ENCODE measurements at regions not wholly inside any gene's neighbourhood (a gene's known extent, or its start where the extent isn't known, plus 50 kb on each side); places are given as distances from the start of the nearest gene placed in this dataset.

DNA sequence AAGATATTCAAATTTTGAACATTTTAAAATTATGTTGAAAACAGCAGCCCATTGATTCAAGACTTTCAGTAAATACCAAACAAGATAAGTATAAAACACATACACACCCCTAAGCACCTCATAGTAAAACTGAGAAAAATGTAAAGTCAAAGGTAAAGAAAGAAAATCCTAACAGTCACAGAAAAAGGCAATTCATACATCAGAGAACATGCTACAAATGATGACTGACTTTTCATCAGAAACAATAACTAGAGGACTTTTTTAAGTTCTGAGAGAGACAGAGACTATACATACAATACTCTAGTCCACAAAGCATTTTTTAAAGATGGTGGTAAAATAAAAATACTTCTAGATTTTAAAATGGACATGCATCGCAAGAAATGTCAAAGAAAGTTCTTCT, 111.0 kb downstream of the PFDN4 start:
- intact Hi-C loops (cut with micrococcal nuclease; ENCODE audit: unreplicated experiment), result no loop called here
- FAIRE-seq (no peak), DNase-seq (ENCODE audit: low spot score) (no peak), ATAC-seq (no peak)
- Histone ChIP-seq H3K27ac (ENCODE audit: extremely low read length, insufficient read depth, low read length) (no peak overlapping the region), H3K4me1 (ENCODE audit: insufficient read depth, low read length) (no peaks in the 10 kb centered on the region), H3K9ac (ENCODE audit: insufficient read depth, low read depth, low read length) (no peak overlapping the region), H3K36me3 (replicated peaks in 1 of 2; ENCODE audit: control insufficient read depth in 1 of 2, insufficient read depth in 2 of 2, low read length in 2 of 2) (no peaks in the 10 kb centered on the region), H4K20me1 (ENCODE audit: insufficient read depth, low read length) (no peaks in the 10 kb centered on the region), H3K27me3 (ENCODE audit: control insufficient read depth in 1 of 2, insufficient read depth in 2 of 2, low read length in 2 of 2) (no peaks in the 10 kb centered on the region), H3K4me3 (replicated peaks in 1 of 3; ENCODE audit: insufficient read depth in 1 of 3, low read depth in 2 of 3, low read length in 3 of 3) (no peak overlapping the region), H3K79me2 (ENCODE audit: insufficient read depth, low read length) (no peaks in the 10 kb centered on the region), H3K9me3 (ENCODE audit: low read length) (no peaks in the 10 kb centered on the region), H2AFZ (ENCODE audit: low read length) (no peak overlapping the region), H3K4me2 (ENCODE audit: low read depth, low read length) (no peak overlapping the region)
- in situ Hi-C loops (cut with HindIII; ENCODE audit: extremely low pct_ligation_motif_present, low pct_unique_long_range_greater_than_20kb), result no loop called here
- 1% methylated on average over 1 of the region's 1 CpG for WGBS (ENCODE audit: low lambda C conversion rate)
- CTCF ChIA-PET (ENCODE audit: low intra/inter-chr PET ratio, low total read pairs), result no interaction called here
- BruUV-seq (replicated peaks), result no TSS peak
- POLR2A ChIA-PET, result no interaction called here
- TF ChIP-seq, protein P1, sequence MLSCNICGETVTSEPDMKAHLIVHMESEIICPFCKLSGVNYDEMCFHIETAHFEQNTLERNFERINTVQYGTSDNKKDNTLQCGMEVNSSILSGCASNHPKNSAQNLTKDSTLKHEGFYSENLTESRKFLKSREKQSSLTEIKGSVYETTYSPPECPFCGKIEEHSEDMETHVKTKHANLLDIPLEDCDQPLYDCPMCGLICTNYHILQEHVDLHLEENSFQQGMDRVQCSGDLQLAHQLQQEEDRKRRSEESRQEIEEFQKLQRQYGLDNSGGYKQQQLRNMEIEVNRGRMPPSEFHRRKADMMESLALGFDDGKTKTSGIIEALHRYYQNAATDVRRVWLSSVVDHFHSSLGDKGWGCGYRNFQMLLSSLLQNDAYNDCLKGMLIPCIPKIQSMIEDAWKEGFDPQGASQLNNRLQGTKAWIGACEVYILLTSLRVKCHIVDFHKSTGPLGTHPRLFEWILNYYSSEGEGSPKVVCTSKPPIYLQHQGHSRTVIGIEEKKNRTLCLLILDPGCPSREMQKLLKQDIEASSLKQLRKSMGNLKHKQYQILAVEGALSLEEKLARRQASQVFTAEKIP (CRISPR knock-in tag; IDR thresholded peaks at IDR 0.05; ENCODE audit: borderline replicate concordance), result no peak
- TF ChIP-seq CC2D1A (CRISPR knock-in tag; IDR thresholded peaks at IDR 0.05) (no peak), ZNF441 (CRISPR knock-in tag; IDR thresholded peaks at IDR 0.05; ENCODE audit: borderline replicate concordance) (no peak), ZNF790 (CRISPR knock-in tag; IDR thresholded peaks at IDR 0.05; ENCODE audit: borderline replicate concordance) (no peak), MTA1 (CRISPR knock-in tag; IDR thresholded peaks at IDR 0.05; ENCODE audit: borderline replicate concordance) (no peak), ATAD3A (CRISPR knock-in tag; IDR thresholded peaks at IDR 0.05) (no peak), ETV5 (CRISPR knock-in tag; IDR thresholded peaks at IDR 0.05; ENCODE audit: borderline replicate concordance) (no peak), EZH2 (conservative IDR thresholded peaks at IDR 0.05; ENCODE audit: low read depth, low read length) (no peak), SNRNP70 (IDR thresholded peaks at IDR 0.05; ENCODE audit: low read depth, low read length) (no peak), ZFX (CRISPR knock-in tag; IDR thresholded peaks at IDR 0.05; ENCODE audit: low read depth) (no peak), SRSF4 (IDR thresholded peaks at IDR 0.05; ENCODE audit: low read depth, low read length, poor library complexity, severe bottlenecking) (no peak), XBP1 (CRISPR knock-in tag; IDR thresholded peaks at IDR 0.05) (no peak)
